NCI-H2081 (cell line): ENCODE measurements at regions not wholly inside any gene's neighbourhood (a gene's known extent, or its start where the extent isn't known, plus 50 kb on each side); places are given as distances from the start of the nearest gene placed in this dataset.

Source experiments
- DNase-seq, 2 experiments: peaks; one replicate each; lab custom pipeline; 2025; lab: John Stamatoyannopoulos, UW

DNA sequence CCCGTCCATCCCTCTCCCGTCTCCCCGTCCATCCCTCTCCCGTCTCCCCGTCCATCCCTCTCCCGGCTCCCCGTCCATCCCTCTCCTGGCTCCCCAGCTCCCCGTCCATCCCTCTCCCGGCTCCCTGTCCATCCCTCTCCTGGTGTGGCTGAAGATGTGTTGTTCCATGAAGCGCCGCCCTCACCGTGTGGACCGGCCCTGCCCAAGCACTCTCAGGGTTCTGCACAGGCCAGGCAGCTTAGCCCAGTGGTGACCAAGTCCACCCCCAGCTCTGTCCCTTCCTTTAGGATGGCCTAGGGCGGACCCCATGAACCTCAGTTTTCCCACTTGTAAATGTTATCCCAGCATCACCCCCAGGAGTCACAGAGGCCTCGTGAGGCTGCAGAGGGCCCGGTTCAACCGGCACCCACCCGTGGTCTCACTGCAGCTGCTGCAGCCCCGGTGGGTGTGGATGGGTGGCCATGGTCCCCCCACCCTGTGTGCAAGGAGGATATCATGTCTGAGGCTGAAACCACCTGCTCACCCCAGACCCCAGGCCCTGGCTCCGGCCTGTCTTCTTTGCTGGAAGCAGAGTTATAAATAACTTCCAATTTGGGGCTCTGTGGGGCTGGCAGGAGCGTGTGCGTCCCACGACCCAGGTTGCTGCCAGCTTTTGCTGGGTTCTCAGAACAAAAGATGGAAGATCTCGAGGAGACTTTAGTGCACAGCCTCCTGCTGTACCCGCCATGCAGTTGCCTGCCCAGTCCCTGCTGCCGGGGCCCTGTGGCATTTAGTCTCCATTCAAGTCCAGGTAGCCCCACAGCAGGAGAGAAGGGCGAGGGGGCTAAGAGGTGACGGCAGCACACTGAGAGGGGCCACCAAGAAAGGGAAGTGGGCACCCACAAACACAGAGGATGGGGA lies 1147.8 kb downstream of the BRD1 start:
- no peak for DNase-seq

DNA sequence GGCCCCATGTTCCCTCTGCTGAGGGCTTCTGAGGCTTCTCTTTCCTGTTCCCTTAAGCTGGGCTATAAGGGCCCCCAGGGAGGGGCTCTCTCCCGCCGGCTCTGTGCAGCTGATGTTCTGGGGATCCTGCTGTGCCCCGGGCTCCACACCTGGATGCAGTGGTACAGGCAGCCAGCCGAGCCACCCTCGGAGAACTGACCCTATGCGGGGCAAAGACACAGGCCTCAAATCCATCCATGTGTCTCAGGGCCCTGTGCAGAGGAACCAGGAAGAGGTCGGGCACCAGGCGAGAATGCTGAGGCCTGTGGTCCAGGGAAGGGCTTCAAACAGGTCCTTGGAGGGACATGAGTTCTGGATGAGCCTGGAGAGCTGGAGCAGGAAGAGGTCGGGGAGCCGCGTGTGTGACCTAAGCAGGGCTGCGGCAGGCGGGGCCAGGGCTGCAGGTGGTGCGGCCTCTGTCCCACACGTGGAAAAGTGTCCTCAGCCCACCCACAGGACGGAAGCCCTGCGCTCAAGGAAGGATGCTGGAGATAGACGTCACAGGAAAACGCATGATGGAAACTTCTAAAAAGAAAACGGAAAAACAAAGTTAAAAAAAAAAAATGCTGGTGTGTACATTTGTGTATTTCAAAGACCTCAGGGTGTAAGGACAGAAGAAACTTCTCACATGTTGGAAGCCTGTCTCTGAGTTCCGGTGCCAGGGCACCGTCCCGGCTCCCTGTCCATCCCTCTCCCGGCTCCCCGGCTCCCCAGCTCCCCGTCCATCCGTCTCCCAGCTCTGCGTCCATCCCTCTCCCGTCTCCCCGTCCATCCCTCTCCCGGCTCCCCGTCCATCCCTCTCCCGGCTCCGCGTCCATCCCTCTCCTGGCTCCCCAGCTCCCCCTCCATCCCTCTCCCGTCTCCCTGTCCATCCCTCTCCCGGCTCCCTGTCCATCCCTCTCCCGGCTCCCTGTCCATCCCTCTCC lies 1149.2 kb downstream of the BRD1 start:
- no peak for DNase-seq

DNA sequence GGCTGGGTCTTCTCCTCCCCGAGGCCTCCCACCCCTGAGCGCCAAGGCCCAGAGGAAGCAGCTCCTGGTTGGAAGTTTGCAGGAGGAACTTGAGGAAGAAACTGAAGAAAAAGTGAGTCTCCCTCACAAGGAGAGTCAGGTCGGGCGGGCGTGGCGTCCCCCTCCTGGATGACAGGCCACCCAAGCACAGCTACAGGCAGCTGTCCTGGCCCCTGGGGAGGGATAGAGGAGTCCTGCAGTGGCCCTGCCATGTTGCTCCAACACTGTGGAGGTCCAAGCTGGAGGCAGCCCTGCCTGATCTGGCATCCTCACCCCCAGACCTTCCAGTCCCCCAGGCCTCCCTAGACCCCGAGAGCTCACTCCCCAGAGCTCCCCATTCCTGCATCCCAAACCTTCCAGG lies 1150.1 kb downstream of the BRD1 start:
- no peak for DNase-seq

DNA sequence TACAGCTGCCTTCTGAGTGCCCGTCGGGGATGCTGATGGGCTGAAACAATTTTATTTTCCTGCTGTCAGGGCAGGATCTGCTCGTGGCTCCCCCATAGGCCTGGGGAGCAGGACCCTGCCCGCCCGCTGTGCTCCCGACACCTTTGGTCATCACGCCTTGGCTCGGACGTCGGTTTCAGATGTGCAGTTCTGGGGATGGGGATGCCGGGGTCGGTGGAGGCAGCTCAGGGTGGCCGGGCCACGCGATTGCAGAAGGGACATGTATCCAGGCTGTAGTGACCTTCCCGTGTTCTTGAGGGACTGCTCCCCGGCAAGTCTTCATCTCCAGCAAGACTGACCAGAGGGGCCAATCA lies 1150.5 kb downstream of the BRD1 start:
- no peak for DNase-seq

DNA sequence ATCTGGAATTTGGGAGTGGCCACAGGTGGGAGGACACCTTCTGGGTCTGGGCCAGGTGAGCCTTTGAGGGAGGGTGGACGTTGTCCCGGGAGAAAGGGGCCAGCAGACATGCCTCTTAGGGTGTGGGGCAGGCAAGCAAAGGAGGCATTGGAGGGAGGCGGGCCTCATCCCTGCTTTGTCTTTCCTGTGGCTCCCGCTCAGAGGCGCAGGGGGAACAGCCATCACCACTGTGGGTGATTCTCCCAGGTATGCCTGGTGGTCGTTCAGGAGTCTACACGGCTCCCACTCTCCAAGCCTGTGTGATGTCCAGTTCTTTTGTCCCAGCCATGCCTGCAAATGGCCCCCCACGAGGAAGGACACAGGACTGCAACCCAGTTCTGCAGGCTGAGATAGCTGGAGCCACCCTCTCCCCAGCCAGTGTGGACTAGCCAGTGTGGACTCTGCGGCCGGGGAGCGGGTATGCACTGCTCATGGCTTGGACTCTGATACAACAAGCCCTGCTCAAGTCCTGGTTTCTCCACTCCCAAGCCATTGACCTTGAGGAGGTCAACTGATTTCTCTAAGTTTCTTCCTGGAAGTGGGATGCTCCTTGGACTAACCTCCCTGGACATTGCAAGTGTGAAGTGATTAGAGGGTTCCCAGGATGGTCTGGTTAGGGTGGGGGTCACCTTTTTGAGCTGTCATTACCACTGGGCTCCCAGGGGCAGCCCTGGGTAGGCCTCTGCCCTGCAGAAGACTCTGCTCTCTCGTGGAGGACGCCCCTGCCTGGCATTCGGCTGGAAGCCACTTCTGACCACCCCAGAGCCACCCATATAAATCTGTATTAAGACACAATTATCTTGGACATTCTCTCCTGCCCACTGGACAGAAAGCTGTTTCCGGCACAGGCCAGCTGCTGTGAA lies 1151.2 kb downstream of the BRD1 start:
- DNase-seq = no peak

DNA sequence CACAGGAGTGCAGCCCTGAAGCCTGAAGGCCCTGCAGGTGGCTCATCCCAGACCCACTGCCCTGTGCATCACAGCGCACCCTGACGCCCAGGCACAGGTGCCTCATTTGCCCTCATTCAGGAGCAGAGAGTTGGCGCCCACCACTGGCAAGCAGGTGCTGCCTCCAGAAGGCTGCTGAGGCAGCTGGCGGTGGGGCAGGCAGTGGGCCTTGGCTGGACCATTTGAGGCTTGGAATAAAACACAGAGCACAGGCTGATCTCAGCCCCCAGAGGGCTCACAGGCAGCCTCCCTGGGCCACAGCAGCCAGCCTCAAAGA lies 1151.9 kb downstream of the BRD1 start:
- DNase-seq = no peak

DNA sequence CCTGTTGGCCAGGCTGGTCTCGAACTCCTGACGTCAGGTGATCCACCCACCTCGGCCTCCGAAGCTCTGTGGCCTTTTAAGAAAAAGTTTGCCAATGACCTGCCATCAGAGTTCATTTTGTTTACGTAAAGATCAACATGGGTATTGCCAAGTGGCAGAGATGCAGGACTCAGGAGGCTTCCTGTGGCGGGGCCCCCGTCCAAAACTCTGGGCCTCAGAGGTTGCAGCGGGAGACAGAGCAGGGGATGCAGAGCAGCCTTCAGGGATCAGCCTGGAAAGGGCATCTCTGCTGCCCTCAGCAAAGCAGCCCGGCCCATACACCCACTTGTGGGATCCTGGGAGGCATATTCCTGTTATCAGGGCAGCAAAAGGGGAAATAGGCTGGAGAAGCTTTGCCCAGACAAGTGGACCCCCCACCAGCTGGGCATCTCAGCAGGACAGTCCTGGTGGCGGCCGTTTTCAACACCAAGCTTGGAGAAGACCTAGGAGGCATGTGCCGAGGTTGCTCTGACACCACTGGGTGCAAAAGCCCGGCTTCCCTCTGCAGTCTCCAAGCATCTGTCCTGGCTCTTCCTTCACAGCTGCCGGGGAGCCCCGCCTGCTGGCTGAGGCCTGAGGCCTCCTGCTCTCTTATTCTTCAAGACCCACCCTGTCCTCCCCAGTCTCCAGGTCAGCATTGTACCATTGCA lies 1152.4 kb downstream of the BRD1 start:
- no peak for DNase-seq

DNA sequence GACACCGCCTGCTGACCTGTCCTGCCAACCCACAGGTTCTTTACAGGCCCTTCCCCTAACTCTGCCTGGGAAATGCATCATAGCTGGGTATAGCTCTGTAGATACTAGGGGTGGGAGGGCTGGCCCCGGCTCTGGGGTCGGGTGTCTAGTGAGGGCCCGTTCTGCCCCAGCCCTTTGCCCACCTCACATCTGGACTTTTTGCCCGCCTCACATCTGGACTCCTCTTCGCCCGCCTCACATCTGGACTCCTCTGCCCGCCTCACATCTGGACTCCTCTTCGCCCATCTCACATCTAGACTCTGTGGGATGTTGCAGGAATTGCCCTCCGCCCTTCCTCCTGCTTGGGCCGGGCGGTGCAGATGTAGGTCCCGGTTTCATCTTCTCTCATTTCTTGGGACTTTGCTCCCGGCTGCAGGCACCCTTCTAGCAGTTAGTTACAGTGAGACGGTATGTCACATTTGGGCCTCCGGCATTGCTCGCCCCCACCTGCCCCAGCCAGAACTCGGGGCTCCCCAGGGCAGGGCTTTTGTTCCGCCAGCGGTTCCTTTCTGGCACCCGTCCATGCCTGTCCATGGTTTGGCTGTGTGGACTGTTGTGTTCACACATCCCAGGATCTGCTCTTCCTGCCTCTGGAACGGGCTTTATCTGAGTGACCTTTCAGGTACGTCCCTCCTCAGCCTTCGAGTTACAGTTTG lies 1153.7 kb downstream of the BRD1 start:
- no peak for DNase-seq

DNA sequence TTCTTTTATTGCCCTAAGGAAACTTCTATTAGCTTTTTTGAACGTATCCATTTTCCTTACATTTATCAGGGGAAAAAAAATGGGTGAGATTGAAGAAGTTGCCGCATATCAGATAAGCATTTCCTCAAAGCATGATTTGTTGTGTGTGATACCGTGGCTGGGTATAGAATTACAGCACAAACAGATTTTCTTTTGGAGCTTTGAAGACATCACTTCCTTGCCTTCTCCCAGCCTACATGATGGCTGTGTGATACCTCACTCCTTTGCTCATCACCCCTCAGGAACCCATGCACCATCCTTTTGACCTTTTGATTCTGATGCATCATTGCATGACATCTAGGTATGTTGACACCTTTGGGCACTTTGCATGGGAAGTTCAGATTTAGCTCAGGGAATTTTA lies 1155.3 kb downstream of the BRD1 start:
- no peak for DNase-seq

DNA sequence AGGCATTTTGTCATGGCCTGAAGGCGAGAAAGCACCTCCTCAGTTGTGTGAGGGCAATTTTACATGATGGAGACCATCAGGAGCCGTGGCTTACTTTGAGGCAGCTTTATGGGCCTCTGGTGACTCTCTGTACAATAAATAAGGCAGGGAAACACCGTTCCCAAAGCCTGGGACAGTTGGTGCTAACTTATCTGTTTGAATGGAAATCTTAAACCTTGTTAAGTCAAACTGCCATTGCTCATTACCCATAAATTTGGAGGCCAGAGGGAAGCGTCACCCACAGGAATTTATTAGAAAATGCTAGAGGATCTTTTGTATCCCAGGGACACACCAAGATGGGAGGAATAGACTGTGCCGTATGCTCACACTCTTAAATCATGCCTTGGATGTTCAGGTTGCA lies 1156.9 kb downstream of the BRD1 start:
- no peak for DNase-seq

DNA sequence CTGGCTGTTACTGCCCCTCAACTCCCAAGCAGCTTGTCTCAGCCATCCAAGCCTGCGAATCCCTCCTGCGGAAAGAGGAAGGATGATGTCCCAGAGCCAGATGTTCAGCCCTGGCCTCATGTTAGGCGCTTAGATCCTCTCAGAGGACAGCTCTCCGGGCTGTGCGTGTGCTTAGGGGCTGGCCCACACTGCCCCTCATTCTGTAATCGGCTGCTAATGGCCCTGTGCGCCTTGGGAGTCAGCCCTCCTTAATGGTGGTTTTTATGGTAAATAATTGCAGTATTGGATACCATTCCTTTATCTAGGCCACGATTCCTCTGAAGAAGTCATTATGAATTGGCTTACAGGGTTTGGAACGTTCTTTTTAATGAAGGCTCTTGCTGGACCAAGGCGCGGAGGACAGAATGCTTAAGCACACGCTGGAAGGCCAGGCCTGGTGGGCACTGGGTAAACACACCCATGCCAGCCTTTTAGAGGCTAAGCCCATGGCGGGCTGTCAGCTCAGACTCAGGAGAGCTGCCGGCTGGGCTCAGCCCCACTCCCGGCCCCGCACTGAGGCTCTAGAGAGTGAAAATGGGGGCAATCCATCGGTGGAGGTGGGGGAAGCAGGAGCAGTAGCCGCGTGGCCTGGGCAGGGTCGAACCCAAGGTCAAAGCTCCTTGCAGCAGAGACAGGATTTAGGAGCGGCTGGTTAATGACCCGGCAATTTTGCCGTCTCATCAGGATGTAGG lies 1157.5 kb downstream of the BRD1 start:
- no peak for DNase-seq

DNA sequence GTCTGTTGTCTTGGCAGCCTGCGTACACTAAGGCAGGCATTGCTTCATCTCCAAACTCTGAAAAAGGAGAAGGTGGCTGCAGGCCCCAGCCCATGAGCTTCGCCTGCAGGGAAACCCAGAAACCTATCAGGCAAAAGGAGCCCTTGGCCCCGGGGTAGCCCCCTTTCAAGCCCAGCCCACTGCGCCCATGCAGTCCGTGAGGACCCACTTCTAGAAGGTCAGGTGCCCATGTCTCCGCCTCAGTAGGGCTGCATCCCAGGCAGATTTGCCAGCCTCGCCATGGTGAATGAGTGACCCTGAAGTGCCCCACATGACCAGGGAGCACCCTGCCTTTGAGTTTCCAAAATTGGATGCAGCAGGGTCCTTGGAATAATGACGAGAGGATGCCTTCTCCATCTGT lies 1158.4 kb downstream of the BRD1 start:
- no peak for DNase-seq

DNA sequence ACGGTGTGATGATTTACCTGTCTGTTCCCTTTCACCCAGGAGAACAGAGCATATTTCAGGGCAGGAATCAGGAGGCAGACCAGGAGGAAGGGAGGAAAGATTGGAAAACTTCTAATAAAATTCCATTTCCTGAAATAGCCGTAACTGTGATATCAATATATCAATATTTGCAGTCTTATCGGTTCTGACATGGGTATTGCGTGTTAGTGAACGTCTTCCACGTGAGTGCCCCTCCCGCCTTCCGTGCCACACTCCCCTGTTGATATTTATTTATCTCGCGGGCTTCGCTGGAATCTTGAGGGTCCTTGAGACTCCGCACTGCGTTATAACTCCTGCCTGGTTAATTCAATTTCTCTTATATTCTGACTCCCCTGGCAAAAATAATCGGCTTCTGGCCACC lies 1160.4 kb downstream of the BRD1 start:
- DNase-seq = no peak

DNA sequence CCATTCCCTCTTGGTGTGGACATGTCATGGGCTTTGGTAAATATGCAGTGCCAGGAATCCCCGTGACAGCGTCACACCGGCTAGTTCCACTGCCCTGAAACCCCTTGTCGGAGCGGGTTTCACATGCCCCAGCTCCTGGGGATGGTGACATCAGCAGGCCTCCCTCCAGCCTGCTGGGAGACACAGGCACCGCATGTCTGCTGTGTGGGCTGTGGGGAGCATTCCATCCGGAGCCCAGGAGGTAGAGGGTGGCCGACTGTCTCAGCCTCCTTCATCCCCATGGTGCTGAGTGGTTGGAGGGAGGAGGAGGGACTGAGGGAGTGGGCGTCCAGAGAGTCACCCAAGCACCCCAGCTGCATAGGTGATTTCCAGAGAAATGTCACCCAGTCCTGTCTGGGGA lies 1161.1 kb downstream of the BRD1 start:
- DNase-seq = no peak

DNA sequence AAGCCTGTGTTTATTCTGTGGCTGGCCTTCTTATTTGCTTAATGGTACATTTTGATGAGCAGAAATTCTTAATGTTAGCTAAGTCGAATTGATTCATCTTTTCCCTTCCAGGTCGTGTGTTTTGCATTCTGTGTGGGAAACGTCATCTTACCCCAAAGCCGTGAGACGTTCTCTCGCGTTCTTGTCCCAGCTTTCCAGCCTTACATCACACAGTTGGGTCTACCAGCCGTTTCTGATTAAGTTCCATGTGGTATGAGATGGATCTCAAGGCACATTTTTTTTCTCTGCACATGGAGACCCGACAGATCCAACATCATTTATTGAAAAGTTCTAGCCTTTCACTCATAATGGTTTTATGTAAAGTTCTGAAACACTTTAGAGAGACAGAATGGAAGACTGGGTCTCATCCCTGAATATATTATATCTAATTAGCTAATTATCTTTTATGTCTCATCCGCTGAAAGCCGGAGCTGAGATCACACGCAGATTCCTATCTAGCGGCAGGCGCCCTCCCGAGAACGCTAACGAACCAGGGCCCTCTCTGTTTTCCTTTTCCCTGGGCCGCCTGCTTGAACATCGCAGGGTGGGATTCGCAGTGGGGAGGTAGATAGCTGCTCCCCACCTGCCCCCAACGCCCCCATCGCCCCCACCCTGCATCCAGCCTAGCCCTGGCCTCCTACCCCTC lies 1162.2 kb downstream of the BRD1 start:
- no peak for DNase-seq

DNA sequence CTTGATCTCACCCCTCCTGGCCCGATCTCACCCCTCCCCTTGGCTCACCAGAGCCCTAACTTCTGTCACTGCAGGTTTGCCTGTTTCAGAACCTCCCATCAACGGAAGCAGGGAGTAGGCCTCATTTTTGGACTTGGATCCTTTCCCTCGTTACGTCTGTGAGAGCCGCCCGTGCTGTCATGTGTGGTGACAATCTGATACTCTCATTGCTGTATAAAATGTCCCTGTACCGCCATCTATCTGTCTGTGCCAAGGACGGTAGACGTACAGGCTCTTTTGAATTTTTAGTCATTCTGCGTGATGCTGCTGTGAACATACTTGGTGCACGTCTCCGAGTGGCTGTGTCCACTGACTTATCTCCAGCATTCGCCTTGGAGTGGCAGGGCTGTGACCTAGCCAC lies 1163.1 kb downstream of the BRD1 start:
- DNase-seq = no peak

DNA sequence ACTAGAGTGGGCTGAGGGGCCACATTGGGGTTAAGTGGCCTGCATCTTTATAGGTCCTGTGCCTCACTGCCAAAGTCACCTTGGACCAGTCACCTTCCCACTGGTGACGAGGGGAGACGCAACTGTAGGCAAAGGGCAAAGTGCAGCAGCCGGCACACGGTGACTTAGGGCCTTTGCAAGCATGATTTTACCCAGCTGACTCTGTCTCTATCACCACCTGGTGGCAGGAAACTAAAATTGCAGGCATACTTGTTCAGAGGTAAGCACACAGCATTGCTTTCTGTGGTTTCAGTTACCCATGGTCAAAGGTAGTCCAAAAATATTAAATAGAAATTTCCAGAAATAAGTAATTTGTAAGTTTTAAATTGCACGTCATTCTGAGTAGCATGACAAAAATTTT lies 1164.4 kb downstream of the BRD1 start:
- DNase-seq = no peak

DNA sequence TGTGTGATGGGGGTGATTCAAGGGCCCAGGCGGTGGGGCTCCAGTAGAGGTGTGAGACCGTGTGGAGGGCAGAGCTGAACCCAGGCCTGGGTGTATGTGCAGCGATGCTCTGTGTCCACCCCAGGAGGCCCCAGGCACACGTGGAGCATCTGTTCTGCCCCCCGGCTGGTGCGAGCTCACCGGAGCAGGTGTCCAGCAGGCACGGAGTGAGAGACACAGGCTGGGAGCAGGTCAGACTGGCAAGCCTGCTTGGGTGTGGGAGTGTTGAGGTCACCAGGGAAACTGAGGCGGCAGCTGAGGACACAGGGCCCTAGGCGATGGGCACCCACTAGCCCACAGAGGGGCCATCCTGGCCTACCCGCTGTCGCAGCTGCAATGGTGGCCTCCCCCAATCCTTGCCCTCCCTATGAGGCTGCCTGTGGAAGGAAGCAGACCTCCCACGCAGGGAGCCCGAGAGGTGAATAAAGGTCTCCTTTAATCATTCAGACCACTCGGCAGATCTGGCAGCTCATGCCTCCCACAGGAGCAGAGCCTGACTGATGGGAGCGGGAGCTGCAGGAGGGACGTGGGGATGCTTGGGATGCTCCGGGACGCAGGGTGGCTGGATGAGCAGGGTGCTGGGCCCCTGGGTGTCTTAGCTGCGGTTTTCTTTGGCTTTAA lies 1165.1 kb downstream of the BRD1 start:
- DNase-seq = no peak

DNA sequence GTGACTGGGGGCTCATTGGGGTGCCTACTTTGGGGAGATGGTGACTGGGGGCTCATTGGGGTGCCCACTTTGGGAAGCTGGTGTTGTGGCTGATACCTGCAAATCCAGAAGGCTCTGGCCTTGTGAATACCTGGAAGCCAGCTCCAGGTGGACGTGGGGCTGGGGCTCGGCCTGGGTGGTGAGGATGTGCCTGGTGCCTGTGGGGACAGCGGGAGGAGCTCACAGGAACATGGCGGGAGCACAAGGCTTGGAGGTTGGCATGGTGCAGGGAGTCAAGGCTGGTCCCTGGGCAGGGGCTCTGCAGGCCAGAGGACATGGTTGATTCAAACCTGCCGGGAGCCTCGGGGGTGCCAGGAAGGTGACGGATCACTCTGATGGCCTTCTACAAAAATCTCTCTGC lies 1165.7 kb downstream of the BRD1 start:
- no peak for DNase-seq
